ENCODE measurements at regions not wholly inside any gene's neighbourhood (a gene's known extent, or its start where the extent isn't known, plus 50 kb on each side); places are given as distances from the start of the nearest gene placed in this dataset.
"Not testable (repeated sequence)": the region's sequence is repeated elsewhere in the genome, so short reads cannot be mapped to it uniquely, and the experiment has no call there.

DNA sequence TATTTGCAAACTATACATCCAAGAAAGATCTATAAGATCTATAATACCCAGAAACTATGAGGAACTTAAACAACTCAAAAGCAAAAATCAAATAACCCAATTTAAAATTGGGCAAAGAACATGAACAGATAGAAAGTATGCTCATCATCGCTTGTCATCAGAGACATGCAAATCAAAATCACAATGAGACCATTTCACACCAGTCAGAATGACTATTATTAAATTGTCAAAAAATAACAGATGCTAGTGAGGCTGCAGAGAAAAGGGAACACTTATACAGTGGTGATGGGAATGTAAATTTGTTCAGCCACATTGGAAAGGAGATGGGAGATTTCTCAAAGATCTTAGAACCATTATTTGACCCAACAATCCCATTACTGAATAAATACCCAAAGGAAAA lies 1451.7 kb upstream of the ADGRL3 start:
- DNase-seq, result no peak

DNA sequence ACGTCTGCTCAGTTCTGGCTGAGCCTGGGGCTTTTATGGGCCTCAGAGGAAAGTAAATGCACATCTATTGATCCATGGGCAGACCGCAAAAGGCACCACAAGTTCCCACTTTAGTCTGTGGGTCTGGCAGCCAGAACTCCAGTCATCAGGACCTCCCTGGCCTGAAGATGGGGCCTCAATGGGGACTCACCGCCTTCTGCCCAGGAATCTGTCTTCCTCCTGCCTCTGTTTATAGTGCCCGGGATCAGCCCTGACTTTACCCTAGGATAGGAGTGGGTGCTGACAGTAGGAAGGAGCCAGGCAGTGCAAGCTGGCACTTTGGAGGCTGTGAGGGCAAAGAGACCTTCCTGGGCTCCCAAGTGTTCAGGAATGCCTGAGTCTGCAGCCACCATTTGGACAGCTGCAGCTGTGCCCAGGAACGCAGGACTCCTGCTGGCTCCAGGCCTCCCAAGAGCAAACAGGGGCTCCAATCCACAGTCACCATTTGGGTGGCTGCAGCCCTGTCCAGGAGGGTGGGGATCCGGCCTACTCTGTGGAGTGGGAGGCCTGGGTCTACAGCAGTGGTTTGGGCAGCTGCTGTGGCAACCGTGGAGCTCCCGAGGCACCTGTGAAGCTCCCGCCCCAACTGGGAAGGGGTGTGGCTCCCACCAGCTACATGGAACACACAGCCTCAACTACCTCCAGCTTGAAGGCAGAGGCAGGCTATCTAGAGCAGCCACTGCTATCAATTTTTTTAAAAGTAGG lies 1440.9 kb upstream of the ADGRL3 start:
- DNase-seq, result no peak

DNA sequence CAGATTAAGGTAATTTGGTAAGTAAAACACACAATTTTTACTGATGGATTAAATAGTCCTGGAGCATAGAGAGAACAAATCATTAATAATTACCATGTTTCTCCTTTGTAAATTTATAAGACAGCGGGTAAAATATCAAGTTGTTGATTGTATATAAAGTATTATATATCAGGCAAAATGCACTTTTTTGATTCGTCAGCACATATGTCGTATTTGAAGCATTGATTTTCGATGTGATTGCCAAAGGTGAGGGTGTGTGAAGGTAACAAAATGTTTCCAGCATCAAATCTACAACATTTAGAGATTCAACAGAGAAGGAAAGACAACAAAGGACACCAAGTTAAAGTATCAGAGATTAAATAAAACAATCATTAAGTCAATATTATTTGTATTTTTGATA lies 1437.8 kb upstream of the ADGRL3 start:
- DNase-seq, result no peak

DNA sequence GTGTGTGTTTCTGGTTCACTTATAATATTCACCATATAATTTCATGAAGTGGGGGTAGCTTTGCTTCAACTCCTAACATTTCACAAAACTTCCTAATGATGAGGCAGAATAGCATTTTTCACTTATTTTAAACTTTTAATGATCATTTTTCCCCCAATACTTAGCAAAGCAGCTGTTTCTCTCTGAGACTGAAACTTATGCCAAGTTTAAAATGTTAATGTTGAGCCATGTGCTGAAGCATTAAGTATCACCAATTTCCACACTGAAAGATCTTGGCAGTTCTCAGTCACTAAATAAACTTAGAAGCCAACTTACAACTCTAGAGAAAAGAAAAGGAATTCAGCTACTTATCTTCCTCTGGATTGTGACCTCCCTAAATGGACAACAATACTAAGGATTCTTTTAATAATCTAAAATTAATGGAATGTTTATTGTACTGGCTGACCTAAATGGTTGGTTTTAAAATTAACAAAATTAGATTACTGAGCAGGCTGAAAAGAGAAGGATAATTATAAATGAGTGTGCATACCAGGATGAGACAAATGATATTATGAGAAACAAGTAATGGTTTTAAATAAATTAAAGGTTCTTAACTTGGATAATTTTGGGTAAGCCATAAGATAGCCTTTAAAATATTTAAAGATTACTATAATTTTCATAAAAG lies 1429.4 kb upstream of the ADGRL3 start:
- DNase-seq, result no peak

DNA sequence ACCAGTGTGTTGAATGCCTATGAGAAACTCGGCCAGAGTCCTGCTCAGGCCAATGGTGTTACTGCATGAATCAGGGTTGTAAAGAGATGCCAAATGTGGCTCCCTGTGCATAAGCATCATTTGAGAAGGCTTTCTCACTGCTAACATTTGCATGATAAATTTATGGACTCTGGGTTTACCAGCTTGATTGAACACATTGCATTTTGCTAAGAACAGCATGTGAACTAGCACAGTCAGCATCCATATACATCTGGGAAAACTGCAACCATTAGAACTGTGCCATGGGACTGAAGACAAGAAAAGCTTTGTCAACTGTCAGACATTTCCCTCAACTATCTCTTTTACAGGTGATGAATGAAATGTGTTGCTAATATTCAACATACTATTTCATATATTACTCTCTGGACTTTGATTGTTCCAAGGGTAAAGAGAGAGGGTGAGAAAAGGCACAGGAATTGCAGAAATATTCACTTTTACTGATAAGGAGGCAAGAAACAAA lies 1427.4 kb upstream of the ADGRL3 start:
- DNase-seq, result no peak

DNA sequence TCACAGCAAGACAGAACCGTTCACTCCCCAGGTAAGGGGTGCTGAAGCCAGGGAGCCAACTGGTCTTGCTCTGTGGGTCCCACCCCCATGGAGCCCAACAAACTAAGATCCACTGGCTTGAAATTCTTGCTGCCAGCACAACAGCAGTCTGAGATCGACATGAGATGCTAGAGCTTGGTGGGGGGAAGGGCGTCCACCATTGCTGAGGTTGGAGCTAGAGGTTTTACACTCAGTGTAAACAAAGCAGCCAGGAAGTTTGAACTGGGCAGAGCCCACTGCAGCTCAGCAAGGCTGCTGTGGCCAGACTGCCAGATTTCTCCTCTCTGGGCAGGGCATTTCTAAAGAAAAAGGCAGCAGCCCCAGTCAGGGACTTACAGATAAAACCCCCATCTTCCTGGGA lies 1419.9 kb upstream of the ADGRL3 start:
- not testable (repeated sequence) for DNase-seq

DNA sequence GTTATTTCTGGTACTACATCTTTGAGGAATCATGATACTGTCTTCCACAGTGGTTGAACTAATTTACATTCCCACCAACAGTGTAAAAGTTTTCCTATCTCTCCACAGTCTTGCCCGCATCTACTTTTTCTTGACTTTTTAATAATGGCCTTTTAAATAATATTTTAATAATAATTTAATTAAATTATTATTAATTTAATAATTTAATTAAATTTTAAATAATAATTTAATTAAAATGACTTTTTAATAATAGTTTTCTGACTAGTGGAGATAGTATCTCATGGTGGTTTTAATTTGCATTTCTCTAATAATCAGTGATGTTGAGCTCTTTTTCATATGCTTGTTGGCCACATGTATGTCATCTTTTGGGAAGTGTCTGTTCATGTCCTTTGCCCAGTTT lies 1395.0 kb upstream of the ADGRL3 start:
- DNase-seq, result no peak

DNA sequence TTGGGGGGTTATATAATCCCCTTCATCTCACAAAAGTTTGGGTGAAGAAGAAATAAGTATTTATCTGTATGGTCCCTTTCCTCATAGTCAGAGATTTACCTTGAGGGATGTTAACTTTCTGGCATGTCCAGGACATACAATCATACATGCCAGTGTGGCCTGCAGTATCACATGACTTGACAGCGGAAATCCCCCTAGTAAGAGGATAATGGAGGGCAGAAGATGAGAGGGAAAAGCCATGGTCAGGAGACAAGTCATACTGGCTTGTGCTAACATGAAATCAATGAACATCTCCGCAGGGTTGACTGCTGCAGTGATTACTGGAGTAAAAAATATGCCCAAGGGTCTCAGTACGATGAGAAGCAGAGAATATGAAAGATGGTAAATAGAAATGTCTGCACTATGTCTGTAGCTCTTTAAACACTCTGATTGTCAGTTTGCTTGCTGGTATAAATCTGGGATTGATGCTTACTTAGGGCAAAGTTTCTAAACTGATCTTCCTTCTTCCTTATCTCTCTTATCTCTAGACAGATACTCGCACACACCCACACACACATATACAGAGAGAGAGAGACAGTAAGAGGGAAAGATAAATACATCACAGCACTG lies 1385.6 kb upstream of the ADGRL3 start:
- no peak for DNase-seq

DNA sequence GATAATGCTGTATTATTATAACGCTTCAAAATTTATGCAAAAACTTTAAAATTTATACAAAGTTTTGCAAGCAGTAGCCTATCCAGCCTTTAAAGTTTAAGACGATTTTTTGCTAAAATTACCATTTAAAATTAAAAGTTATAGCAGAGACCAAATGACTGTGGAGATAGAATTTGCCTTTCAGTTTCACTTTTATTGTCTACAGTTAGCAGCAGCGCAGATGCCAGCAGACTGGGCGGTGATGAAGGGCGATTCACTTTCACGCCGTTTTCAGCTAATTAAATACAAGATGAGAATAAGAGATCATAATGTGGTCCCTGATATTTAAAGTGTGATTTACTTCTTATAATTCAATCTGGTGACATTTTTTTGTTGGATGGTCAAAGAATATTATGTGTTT lies 1381.5 kb upstream of the ADGRL3 start:
- no peak for DNase-seq

DNA sequence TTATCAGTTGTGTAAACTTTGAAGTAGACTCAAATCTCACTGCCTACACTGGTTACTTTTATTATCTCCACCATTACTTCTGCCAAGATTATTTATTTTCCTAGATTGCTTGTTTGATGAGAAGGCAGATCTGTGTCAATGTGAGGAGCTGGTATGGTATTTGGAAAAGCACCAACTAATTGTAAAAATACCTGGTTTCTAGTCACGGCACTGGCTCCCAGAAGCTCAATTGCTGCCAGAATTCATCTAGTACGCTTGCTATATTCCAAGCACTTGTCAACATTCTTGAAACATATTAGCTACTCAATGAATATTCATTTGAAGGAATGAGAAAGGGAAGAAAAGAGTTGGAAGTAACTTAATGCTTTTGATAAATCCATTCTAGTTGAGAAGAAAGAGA lies 1376.8 kb upstream of the ADGRL3 start:
- DNase-seq, result no peak

DNA sequence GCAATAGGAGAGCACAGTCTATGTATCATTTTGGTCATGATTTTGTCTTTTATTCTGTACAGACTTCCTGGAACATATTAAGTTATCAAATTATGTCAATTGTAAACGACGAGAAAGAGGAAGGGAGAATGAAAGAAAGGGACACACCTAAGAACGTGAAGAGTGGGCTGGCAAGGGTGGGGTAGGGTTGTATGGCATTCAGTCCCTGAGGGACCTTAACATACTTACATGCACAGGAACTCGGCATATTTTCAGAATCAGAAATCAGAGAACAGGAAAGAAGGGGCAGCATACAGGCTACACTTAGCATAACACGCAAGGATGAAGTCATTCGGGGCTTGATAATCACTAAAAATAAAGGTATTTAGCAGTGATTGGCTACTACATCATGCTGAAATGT lies 1375.0 kb upstream of the ADGRL3 start:
- DNase-seq, result no peak

DNA sequence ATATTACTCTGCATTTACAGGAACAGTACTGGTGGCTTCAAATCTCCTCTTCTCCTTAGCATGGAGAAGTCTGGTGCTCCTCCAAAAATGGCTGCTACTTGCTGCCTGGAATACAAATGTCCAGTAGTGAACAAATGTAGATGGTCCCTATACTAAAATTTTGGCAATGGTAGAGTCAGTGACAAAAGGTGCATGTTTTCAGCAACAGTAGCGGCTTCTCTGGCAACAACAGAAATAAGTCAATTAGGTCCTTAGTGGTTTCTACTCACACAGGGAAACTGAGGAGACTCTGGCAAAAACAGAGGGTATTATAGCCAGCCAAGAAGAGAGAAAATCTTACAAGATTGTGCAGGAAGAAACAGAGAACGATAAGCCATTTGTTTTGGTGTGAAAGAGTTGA lies 1368.4 kb upstream of the ADGRL3 start:
- DNase-seq, result no peak

DNA sequence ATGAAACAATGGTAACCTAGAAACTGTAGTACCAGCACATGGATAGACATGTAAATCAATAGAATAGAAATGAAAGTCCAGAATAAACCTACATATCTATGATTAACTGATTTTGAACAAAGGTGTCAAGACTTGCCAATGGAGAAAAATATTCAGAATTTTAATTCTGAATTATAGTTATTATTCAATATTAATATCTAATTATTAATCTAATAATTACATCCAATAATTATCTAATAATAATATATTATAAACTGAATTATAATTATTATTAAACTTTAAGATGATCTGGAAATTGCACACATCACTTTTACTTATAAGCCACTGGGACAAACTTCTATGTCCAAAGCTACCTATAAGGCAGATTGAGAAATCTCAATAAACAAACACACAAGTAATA lies 1365.2 kb upstream of the ADGRL3 start:
- DNase-seq, result no peak

DNA sequence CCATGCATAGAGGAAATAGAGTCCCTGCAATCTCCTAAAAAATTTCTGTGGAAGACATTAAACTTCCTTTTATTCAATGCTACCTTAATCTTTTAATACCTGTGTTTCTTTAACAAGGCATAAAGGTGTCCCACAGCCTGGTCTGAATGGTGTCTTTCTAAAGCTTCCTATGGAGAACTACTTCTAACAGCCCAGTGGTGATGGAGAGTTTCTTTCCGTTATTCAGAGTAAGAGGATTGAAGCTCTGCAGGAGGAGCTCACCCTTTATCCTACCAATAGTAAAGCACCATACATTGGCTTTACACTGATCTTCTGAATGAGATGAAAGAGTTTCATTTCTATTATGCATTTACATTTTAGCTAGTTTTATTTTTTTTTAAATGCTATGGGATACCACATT lies 1362.4 kb upstream of the ADGRL3 start:
- DNase-seq, result no peak

DNA sequence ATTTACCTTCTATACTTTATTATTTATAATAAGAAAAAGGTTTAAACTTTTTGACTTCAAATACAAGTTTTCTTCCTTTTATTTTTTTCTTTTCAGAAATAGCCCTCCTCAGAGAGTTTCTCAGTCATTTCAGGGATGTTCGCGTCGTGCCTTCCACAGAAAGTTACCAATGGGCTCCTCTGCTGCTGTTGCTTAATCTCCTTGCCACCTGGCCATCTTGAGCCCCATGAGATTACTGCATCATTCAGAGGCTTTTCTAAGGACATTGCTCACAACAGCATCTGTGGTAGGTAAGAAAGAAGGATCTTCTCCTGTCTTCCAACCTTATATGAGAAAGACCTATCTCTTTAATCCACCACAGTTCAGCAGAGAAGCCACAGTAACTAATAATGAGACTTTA lies 1361.9 kb upstream of the ADGRL3 start:
- no peak for DNase-seq

DNA sequence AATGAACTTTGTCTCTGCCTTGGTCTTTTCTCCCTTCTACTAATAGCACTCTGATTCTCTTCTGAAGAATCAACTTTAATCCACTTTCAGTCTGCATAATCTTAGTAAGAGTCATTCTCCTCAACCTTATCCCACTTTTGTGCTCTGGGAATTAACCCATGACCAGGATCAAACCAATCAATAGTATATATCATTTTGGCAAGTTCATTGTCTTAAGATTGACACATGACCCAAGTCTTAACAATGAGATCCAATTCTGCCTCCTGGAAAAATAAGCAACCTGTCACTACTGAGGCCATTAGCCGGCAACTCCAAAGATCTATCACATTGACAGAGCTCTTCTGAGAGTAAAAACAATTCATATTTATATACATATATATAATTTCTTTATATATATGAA lies 1358.4 kb upstream of the ADGRL3 start:
- DNase-seq, result no peak

DNA sequence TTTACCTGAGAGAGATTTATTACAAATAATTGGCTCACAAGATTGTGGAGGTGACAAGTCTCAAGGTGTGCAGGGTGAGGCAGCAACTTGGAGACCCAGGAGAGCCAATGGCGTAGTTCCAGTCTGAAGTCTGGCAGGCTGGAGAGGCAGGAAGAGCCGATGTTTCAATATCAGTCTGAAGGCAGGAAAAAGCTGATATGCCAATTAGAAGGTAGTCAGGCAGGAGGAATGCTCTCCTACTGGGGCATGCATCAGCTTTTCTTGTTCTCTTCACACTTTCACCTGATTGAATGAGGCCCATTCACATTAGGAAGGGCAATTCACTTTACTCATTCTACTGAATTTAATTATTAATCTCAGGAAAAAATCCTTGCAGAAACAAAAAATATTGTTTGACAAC lies 1351.7 kb upstream of the ADGRL3 start:
- no peak for DNase-seq

DNA sequence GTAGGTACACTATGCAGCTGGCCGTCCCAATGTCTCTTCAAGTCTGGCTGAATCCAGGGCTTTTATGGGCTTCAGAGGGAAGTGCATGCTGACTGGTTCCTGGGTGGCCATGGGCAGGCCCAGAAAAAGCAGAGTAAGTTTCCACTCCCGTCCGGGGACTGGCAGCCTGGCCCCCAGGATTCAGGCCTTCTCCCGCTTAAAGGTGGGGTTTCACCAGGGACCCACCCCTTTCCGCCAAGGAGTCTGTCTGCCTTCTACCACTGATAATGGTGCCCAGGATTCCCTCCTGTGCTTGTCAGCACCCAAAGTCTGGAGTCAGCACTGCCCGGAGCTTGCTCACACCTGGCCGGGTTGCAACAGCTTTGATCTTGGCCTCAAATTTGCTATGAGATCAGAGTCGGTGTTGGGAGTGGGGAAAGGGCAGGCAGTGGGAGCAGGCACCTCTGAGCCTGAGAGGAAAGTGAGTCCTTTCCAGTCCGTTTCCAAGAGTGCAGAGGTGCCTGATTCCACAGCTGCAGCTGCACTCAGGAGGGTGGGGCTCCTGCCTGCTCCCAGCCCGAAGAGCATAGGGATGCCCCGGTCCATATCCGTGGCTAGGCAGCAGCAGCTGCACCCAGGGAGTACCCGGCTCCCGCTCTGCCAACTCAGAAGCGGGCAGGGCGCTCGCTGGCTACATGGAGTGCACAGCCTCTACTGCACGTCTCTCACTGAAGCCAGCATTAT lies 1344.3 kb upstream of the ADGRL3 start:
- no peak for DNase-seq

DNA sequence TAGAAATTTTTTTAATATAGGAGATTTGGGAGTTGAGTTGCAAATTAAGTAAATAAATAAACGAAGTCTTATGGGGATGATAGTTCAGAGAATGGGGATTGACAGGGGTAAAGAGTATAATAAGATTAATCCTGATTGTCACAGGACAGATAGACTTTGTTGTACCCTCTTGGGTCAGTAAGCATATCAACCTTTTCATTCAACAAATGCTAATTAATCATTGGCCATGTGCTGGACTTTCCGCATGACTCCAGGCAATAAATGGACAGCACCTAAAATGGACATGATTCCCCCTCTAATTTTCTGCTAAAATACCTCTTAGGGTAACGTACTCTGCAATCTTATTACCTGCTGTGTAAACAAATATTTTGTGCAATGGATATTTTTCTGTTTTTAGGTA lies 1331.1 kb upstream of the ADGRL3 start:
- DNase-seq, result no peak

DNA sequence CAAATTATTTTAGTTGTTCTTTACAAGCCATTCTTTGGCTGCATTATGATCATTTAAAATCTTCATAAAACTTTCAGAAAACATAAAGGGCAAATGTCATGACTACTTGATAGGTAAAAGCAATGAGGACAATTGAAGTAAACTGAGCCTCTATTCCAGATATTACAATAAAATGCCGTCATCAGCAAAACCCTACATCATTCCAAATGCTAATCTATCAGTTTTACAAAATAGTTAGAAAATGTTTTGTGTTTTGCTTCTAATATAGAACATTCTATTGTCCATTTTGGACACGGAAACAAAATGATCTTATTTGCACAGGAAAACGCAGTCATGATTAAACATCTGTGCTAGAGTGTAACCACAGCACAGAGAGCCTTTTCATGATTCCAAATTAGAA lies 1330.6 kb upstream of the ADGRL3 start:
- DNase-seq, result no peak

DNA sequence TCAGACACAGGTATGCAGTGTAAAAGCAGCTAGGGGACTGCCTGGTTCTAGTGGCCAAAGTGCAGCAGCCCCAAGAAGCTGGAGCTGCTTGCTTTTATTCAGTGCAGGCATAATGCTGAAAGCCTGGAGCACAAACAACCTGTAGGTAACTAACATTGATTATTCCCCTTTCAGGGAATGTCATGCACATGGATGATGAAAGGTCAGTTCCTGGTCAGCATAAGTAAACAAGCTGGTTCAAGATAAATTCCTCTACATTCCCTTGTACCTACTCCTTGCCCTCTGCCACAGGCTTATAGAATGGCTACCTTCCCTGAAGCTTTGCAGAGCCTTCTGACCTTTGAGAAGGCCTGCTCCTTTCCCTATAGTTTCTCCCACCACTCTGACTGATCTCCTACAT lies 1318.5 kb upstream of the ADGRL3 start:
- no peak for DNase-seq

DNA sequence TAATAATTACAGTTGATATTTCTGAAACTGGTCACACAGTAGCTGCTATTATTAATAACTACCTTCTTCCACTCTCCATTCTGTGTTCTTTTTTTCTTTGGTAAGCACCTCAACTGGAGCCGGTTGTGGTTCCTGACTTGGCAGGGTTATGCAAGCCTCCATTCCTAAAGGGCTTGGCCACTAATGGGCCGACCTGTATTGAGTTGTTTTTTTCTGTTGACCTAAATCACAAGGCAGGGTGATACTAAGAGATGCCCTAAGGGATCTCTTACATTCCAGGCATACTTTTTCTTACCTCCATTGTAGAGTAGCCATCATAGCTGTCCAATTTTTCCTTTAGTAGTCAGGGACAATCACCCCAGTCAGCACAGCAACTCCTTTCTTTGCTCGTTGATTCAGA lies 1295.8 kb upstream of the ADGRL3 start:
- no peak for DNase-seq

DNA sequence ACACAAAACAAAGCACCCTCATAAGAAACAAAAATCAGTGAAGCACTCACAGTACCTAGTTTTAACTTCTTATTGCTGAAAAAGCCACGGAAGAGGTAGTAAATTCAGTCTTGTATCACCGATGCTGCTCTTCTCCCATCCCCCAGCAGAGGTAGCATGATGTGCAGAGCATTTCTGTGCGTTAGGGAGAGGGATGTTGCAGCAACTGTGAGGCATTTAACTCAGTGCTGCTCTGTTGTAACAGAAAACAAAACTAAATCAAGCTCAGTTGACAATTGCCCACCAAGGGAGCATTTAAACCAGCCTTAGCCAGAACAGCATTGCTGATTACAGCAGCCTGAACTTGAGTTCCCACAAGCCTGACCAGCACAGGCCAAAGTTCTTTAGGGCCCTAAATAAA lies 1279.7 kb upstream of the ADGRL3 start:
- no peak for DNase-seq

DNA sequence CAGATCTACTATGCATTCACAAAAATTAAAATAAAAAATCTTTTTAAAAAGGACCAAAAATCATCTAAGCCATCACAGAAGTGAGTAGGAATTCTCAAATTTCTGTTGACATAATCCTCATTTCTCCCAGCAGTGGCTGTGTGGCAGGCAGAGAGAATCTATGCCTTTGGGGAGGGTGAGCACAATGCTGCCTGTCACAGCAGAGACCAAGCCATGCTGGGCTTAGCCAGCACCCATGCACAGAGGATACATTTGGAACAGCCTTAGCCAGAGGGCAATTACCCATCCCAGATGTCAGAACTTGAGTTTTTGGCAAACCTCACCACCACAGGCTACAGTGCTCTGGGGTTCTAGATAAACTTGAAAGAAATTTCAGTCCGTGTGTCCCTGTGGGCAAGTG lies 1274.8 kb upstream of the ADGRL3 start:
- DNase-seq, result no peak

All from NCI-H1417 (cell line).